ENCODE measurements at regions not wholly inside any gene's neighbourhood (a gene's known extent, or its start where the extent isn't known, plus 50 kb on each side); places are given as distances from the start of the nearest gene placed in this dataset.

DNA sequence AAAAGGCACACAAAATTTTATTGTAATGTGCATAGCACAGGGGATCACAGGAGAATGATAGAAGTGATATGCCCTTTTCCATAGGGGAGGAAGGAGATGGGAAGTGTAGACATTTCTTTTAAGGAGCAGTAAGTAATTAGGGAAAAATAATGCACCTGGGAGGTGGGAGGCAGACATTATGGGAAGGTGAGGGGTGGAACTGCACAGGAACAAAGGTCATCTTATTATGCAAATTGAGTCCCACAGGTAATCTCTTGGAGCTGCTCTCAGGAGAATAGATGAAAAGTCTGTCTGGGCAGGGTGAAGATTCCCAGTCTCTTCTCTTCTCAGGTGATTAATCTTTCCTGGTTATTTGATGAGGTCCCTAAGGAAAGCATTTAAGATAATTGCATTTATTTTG, 331.5 kb downstream of the ENC1 start:
- TF ChIP-seq, protein P1, sequence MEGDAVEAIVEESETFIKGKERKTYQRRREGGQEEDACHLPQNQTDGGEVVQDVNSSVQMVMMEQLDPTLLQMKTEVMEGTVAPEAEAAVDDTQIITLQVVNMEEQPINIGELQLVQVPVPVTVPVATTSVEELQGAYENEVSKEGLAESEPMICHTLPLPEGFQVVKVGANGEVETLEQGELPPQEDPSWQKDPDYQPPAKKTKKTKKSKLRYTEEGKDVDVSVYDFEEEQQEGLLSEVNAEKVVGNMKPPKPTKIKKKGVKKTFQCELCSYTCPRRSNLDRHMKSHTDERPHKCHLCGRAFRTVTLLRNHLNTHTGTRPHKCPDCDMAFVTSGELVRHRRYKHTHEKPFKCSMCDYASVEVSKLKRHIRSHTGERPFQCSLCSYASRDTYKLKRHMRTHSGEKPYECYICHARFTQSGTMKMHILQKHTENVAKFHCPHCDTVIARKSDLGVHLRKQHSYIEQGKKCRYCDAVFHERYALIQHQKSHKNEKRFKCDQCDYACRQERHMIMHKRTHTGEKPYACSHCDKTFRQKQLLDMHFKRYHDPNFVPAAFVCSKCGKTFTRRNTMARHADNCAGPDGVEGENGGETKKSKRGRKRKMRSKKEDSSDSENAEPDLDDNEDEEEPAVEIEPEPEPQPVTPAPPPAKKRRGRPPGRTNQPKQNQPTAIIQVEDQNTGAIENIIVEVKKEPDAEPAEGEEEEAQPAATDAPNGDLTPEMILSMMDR (IDR thresholded peaks at IDR 0.05), result no peak
- no peak for TF ChIP-seq POLR2A (IDR thresholded peaks at IDR 0.05)
- no peak for TF ChIP-seq EP300 (IDR thresholded peaks at IDR 0.05)

All from ovary (tissue), 3 donors.